Neural progenitor cell (in vitro differentiated cells): ENCODE measurements at regions not wholly inside any gene's neighbourhood (a gene's known extent, or its start where the extent isn't known, plus 50 kb on each side); places are given as distances from the start of the nearest gene placed in this dataset.

Experiments used
- DNase-seq: peaks from one replicate; pipeline ENCODE4 v3.0.0-alpha.2; 2016; ENCODE audit warnings: low spot score
- H2AFZ ChIP-seq: fragments of 200-600 bp; sonication (generic); replicated peaks from 2 replicates; pipeline ENCODE4 v1.6.1; 2016; ENCODE audit warnings: antibody characterized with exemption
- H3F3A ChIP-seq: fragments of 200-600 bp; sonication (generic); 2 replicates; pipeline ENCODE4 v1.6.1; 2016; ENCODE audit warnings: antibody characterized with exemption, low read depth
- H3K27ac ChIP-seq: fragments of 200-600 bp; sonication (generic); 2 replicates; pipeline ENCODE4 v1.5.1; 2016; ENCODE audit warnings: mild to moderate bottlenecking
- H3K27me3 ChIP-seq: fragments of 200-600 bp; sonication (generic); 2 replicates; pipeline ENCODE4 v1.6.1; 2016; ENCODE audit warnings: mild to moderate bottlenecking, moderate library complexity
- H3K36me3 ChIP-seq: fragments of 200-600 bp; sonication (generic); 2 replicates; pipeline ENCODE4 v1.5.1; 2016
- H3K4me1 ChIP-seq: fragments of 200-600 bp; sonication (generic); 2 replicates; pipeline ENCODE4 v1.6.1; 2016; ENCODE audit warnings: mixed run types
- H3K4me2 ChIP-seq: fragments of 200-600 bp; sonication (generic); 2 replicates; pipeline ENCODE4 v1.6.1; 2016
- H3K4me3 ChIP-seq: fragments of 200-600 bp; sonication (generic); 2 replicates; pipeline ENCODE4 v1.5.1; 2016
- H3K79me2 ChIP-seq: fragments of 200-600 bp; sonication (generic); 2 replicates; pipeline ENCODE4 v1.6.1; 2016; ENCODE audit warnings: low read depth
- H3K9ac ChIP-seq: fragments of 200-600 bp; sonication (generic); 2 replicates; pipeline ENCODE4 v1.6.1; 2016
- H3K9me3 ChIP-seq: fragments of 200-600 bp; sonication (generic); 2 replicates; pipeline ENCODE4 v1.5.1; 2016; ENCODE audit warnings: low read depth
- H4K20me1 ChIP-seq: fragments of 200-600 bp; sonication (generic); 2 replicates; pipeline ENCODE4 v1.6.1; 2016; ENCODE audit warnings: low read depth
- H3K27ac Mint-ChIP-seq: 3 replicates; pipeline ENCODE4 v1.8.0; 2021; ENCODE audit warnings: mixed read lengths
- H3K27me3 Mint-ChIP-seq: 2 replicates; pipeline ENCODE4 v1.8.0; 2022; ENCODE audit warnings: low read depth, mild to moderate bottlenecking, inconsistent platforms, moderate library complexity, mixed read lengths; ENCODE audit not compliant: insufficient read depth
- H3K36me3 Mint-ChIP-seq: 3 replicates; pipeline ENCODE4 v1.8.0; 2021; ENCODE audit warnings: mixed read lengths
- H3K4me1 Mint-ChIP-seq: 3 replicates; pipeline ENCODE4 v1.8.0; 2021; ENCODE audit warnings: mixed read lengths
- H3K4me3 Mint-ChIP-seq: 3 replicates; pipeline ENCODE4 v1.8.0; 2021; ENCODE audit warnings: mild to moderate bottlenecking, moderate library complexity, mixed read lengths
- H3K9me3 Mint-ChIP-seq: 3 replicates; pipeline ENCODE4 v1.8.0; 2020; ENCODE audit warnings: mixed read lengths
- EZH2 ChIP-seq: fragments of 200-600 bp; sonication (generic); IDR thresholded peaks from 2 replicates; pipeline ENCODE4 v1.6.1; 2017; ENCODE audit warnings: antibody characterized with exemption, mild to moderate bottlenecking, moderate library complexity
- EZH2phosphoT487 ChIP-seq: fragments of 200-600 bp; sonication (generic); IDR thresholded peaks from 2 replicates; pipeline ENCODE4 v1.6.1; 2017; ENCODE audit warnings: antibody characterized with exemption
- TF ChIP-seq, protein P1 (sequence below): fragments of 200-600 bp; sonication (generic); IDR thresholded peaks from 2 replicates; pipeline ENCODE4 v1.5.1; 2017; ENCODE audit warnings: antibody characterized with exemption, mild to moderate bottlenecking

DNA sequence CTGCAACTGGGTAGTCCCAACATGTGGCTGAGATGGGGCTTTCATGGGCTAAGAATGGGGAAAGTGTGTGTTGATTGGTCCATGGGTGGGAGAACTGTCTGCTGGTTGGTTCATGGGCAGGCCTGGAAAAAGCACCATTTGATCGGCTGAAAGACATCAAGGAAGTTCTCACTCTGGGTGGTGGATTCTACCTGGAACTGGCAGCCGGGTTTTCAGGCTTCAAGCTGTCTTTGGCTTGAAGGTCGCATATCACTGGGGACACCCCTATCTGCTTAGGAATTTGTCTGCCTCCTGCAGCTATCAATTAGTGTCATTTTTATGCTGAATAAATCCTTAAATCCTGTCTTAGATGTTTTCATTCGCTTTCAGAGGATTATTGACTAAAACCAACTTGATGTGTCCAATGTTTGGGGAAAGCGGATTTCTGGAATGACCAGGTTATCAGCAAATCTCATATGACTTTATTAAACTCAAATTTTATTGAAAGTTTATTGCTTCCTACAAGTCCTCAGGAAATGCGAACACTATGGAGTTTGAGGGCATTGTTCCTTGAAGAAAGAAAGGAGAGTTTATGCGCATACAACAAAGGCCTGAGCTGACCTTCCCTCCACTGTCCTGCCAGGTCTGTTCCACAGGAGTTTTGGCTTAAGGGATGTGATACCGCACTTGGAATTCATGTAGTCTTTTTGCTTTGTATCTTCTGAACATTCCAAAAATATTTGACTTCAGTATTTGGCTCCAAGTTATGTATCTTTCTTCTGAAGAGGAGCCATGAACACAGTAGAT is 451.1 kb downstream of the TUSC1 start:
- Histone ChIP-seq H3K27ac (no peak overlapping the region), H3F3A (no peaks in the 10 kb centered on the region), H3K9ac (no peak overlapping the region), H3K4me1 (no peaks in the 10 kb centered on the region), H3K27me3 (no peaks in the 10 kb centered on the region), H2AFZ (no peak overlapping the region), H3K36me3 (no peaks in the 10 kb centered on the region), H4K20me1 (no peaks in the 10 kb centered on the region), H3K4me3 (no peak overlapping the region), H3K9me3 (no peaks in the 10 kb centered on the region), H3K4me2 (no peak overlapping the region), H3K79me2 (no peaks in the 10 kb centered on the region)
- Mint-ChIP-seq H3K36me3 (peaks cover 2% of the 10 kb centered on the region), H3K27me3 (peaks cover 2% of the 10 kb centered on the region), H3K9me3 (peaks cover 15% of the 10 kb centered on the region), H3K4me3 (no peak overlapping the region), H3K27ac (no peak overlapping the region), H3K4me1 (no peaks in the 10 kb centered on the region)
- no peak for DNase-seq
- TF ChIP-seq EZH2 (no peak), EZH2phosphoT487 (no peak)
- TF ChIP-seq, protein P1, sequence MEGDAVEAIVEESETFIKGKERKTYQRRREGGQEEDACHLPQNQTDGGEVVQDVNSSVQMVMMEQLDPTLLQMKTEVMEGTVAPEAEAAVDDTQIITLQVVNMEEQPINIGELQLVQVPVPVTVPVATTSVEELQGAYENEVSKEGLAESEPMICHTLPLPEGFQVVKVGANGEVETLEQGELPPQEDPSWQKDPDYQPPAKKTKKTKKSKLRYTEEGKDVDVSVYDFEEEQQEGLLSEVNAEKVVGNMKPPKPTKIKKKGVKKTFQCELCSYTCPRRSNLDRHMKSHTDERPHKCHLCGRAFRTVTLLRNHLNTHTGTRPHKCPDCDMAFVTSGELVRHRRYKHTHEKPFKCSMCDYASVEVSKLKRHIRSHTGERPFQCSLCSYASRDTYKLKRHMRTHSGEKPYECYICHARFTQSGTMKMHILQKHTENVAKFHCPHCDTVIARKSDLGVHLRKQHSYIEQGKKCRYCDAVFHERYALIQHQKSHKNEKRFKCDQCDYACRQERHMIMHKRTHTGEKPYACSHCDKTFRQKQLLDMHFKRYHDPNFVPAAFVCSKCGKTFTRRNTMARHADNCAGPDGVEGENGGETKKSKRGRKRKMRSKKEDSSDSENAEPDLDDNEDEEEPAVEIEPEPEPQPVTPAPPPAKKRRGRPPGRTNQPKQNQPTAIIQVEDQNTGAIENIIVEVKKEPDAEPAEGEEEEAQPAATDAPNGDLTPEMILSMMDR = no peak

DNA sequence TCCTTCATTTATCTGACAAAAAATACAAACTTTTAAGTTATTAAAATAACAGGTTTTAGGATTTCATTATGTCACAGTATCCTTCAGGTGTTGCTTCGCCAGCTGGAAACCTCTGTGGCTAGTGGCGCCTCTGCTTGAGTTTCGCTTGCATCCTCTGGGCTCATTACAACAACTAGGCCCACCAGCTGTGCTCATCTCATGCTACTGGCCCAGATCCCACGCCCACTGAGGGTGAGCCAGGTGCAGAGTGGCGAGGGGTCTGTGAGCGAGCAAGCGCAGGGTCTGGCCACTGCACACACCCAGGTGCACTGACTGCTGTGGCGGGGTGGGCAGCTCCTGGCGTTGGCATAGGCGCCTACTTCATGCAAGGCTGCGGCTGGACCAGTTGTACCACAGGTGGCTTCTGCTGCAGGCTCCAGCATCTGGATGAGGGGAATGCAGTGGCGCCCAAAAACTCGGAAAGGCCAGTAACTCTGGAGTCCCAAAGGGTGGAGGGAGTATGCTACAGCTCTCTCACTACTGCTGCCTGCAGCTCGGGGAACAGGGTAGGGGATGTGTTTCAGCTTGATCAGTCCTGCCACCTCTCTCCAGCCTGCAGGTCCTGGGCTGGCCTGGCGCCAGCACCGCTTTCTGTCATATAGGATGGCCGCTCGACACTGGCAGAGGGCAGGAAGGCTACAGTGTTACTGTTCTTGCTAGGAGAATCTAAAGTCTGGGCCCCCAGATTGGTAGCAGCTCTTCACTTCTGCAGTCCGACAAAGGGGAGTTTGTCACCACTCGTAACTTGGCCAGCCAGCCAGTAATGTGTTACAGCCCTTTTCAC is 452.1 kb downstream of the TUSC1 start:
- TF ChIP-seq EZH2 (no peak), EZH2phosphoT487 (no peak)
- TF ChIP-seq, protein P1 = no peak
- H3K9me3 ChIP-seq = no peaks in the 10 kb centered on the region
- no peak for DNase-seq
- H3K4me2 ChIP-seq = no peak overlapping the region
- Mint-ChIP-seq H3K27me3 (peaks cover 2% of the 10 kb centered on the region), H3K9me3 (peaks cover 15% of the 10 kb centered on the region), H3K27ac (no peak overlapping the region), H3K4me1 (peaks cover under 1% of the 10 kb centered on the region), H3K4me3 (no peak overlapping the region), H3K36me3 (peaks cover 2% of the 10 kb centered on the region)
- no peaks in the 10 kb centered on the region for H3K79me2 ChIP-seq
- no peaks in the 10 kb centered on the region for H3F3A ChIP-seq
- no peaks in the 10 kb centered on the region for H3K4me1 ChIP-seq
- no peak overlapping the region for H3K4me3 ChIP-seq
- no peaks in the 10 kb centered on the region for H3K27me3 ChIP-seq
- H2AFZ ChIP-seq = no peak overlapping the region
- H3K27ac ChIP-seq = no peak overlapping the region
- no peaks in the 10 kb centered on the region for H4K20me1 ChIP-seq
- no peaks in the 10 kb centered on the region for H3K36me3 ChIP-seq
- no peak overlapping the region for H3K9ac ChIP-seq

DNA sequence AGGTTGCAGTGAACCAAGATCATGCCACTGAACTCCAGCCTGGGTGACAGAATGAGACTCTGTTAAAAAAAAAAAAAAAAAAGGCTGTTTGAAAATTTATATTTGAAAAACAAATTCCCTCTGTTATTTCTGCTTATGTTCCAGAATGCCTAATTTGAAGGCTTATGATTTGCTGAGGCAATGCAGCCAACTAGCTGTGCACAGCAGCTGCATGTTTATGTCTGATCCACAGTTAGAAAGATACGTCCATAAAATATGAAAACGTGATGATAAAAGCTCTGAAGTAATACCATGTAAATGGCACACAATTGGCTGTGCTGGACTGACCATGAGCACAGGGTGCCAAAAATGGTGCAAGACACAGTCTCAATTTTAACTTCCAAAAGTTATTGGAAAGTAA is 453.2 kb downstream of the TUSC1 start:
- peaks cover 2% of the 10 kb centered on the region for H3K27me3 Mint-ChIP-seq
- Histone ChIP-seq H3K27me3 (no peaks in the 10 kb centered on the region), H3K4me2 (no peak overlapping the region), H4K20me1 (no peaks in the 10 kb centered on the region), H2AFZ (no peak overlapping the region), H3F3A (no peaks in the 10 kb centered on the region), H3K36me3 (no peaks in the 10 kb centered on the region), H3K79me2 (no peaks in the 10 kb centered on the region), H3K4me1 (no peaks in the 10 kb centered on the region), H3K9me3 (no peaks in the 10 kb centered on the region), H3K27ac (no peak overlapping the region), H3K9ac (no peak overlapping the region), H3K4me3 (no peak overlapping the region)
- H3K4me1 Mint-ChIP-seq = peaks cover 3% of the 10 kb centered on the region
- peaks cover 7% of the 10 kb centered on the region for H3K9me3 Mint-ChIP-seq
- TF ChIP-seq, protein P1 = no peak
- no peak for TF ChIP-seq EZH2phosphoT487
- no peak for TF ChIP-seq EZH2
- no peak for DNase-seq
- no peak overlapping the region for H3K4me3 Mint-ChIP-seq
- H3K36me3 Mint-ChIP-seq = peaks cover 2% of the 10 kb centered on the region
- no peak overlapping the region for H3K27ac Mint-ChIP-seq
